CD14-positive monocyte (primary cell): ENCODE measurements at regions not wholly inside any gene's neighbourhood (a gene's known extent, or its start where the extent isn't known, plus 50 kb on each side); places are given as distances from the start of the nearest gene placed in this dataset.

Experiments
- DNase-seq, 3 donors: peaks; one replicate each; pipeline ENCODE4 v3.0.0-alpha.2; 2011 to 2022
- H2AFZ ChIP-seq: 2 replicates; pipeline ENCODE4 v1.6.0; 2012; ENCODE audit warnings: mild to moderate bottlenecking, low read depth, low read length, inconsistent platforms; ENCODE audit not compliant: insufficient read depth, poor library complexity, severe bottlenecking
- H3K27ac ChIP-seq, 2 donors: 1 replicate in 1 of 2; 2 replicates in 1 of 2; pipeline ENCODE4 v1.5.1; 2012 to 2013; ENCODE audit warnings: low read length in 2 of 2, control low read depth in 1 of 2, inconsistent platforms in 1 of 2, low read depth in 1 of 2, mild to moderate bottlenecking in 1 of 2
- H3K27me3 ChIP-seq, 2 donors: one replicate each; pipeline versions ENCODE4 v1.6.0 to v1.6.1; 2011 to 2013; ENCODE audit warnings: low read length in 2 of 2; ENCODE audit not compliant: control insufficient read depth in 2 of 2, insufficient read depth in 2 of 2
- H3K36me3 ChIP-seq, 2 donors: replicated peaks in 1 of 2; 1 replicate in 1 of 2; 2 replicates in 1 of 2; pipeline versions ENCODE4 v1.5.1 to v1.6.1; 2012 to 2013; ENCODE audit warnings: low read length in 2 of 2, control low read depth in 1 of 2, inconsistent platforms in 1 of 2, mild to moderate bottlenecking in 1 of 2; ENCODE audit not compliant: insufficient read depth in 2 of 2, control insufficient read depth in 1 of 2
- H3K4me1 ChIP-seq, 2 donors: 1 replicate in 1 of 2; 2 replicates in 1 of 2; pipeline versions ENCODE4 v1.5.1 to v1.6.1; 2012 to 2013; ENCODE audit warnings: low read length in 2 of 2, control low read depth in 1 of 2, inconsistent platforms in 1 of 2, mild to moderate bottlenecking in 1 of 2, moderate library complexity in 1 of 2; ENCODE audit not compliant: insufficient read depth in 2 of 2, control insufficient read depth in 1 of 2
- H3K4me2 ChIP-seq: replicated peaks from 2 replicates; pipeline ENCODE3; 2012; ENCODE audit warnings: low read length, moderate library complexity, mild to moderate bottlenecking; ENCODE audit not compliant: poor library complexity, severe bottlenecking; ENCODE audit errors: extremely low read depth
- H3K4me3 ChIP-seq, 3 experiments: fragments of 200-600 bp in 1 of 3; sonication (generic) in 1 of 3; replicated peaks in 1 of 3; 1 replicate in 2 of 3; 2 replicates in 1 of 3; pipeline ENCODE4 v1.5.1; 2011 to 2013; ENCODE audit warnings: low read length in 3 of 3, mild to moderate bottlenecking in 3 of 3, control low read depth in 2 of 3, low read depth in 2 of 3, inconsistent platforms in 1 of 3, moderate library complexity in 1 of 3
- H3K79me2 ChIP-seq: 2 replicates; pipeline ENCODE4 v1.6.0; 2012; ENCODE audit warnings: mild to moderate bottlenecking, control low read depth, inconsistent platforms, low read length, moderate library complexity; ENCODE audit not compliant: insufficient read depth
- H3K9ac ChIP-seq: 2 replicates; pipeline ENCODE4 v1.6.0; 2017; ENCODE audit warnings: low read length, mild to moderate bottlenecking; ENCODE audit not compliant: insufficient read depth, poor library complexity, severe bottlenecking
- H3K9me3 ChIP-seq, 2 donors: replicated peaks in 1 of 2; 1 replicate in 1 of 2; 2 replicates in 1 of 2; pipeline versions ENCODE4 v1.5.1 to v1.6.1; 2012 to 2013; ENCODE audit warnings: low read length in 2 of 2, control low read depth in 1 of 2; ENCODE audit not compliant: control insufficient read depth in 1 of 2, insufficient read depth in 1 of 2
- H4K20me1 ChIP-seq: 2 replicates; pipeline ENCODE4 v1.6.0; 2012; ENCODE audit warnings: mild to moderate bottlenecking, low read length, control low read depth, moderate library complexity; ENCODE audit not compliant: insufficient read depth
- H3K27ac Mint-ChIP-seq, 7 donors: one replicate each; pipeline ENCODE4 v1.8.0; 2020; ENCODE audit warnings: mild to moderate bottlenecking in 7 of 7, mixed read lengths in 7 of 7, moderate library complexity in 6 of 7, inconsistent platforms in 2 of 7
- H3K27me3 Mint-ChIP-seq, 3 donors: one replicate each; pipeline ENCODE4 v1.8.0; 2021 to 2022; ENCODE audit warnings: low read depth in 3 of 3, mild to moderate bottlenecking in 3 of 3, mixed read lengths in 3 of 3, moderate library complexity in 3 of 3, inconsistent platforms in 1 of 3
- H3K36me3 Mint-ChIP-seq, 2 donors: one replicate each; pipeline ENCODE4 v1.8.0; 2020; ENCODE audit warnings: mixed read lengths in 2 of 2, inconsistent platforms in 1 of 2, mild to moderate bottlenecking in 1 of 2
- H3K4me1 Mint-ChIP-seq: one replicate; pipeline ENCODE4 v1.8.0; 2020; ENCODE audit warnings: mild to moderate bottlenecking, mixed read lengths
- H3K4me3 Mint-ChIP-seq, 2 donors: one replicate each; pipeline ENCODE4 v1.8.0; 2020; ENCODE audit warnings: mild to moderate bottlenecking in 2 of 2, mixed read lengths in 2 of 2, moderate library complexity in 1 of 2
- H3K9me3 Mint-ChIP-seq, 7 donors: one replicate each; pipeline ENCODE4 v1.8.0; 2020 to 2022; ENCODE audit warnings: mixed read lengths in 7 of 7, mild to moderate bottlenecking in 6 of 7, moderate library complexity in 6 of 7, inconsistent platforms in 2 of 7
- WGBS: methylation state at CpG from one replicate; pipeline ENCODE4 v1.1.5; 2013; ENCODE audit warnings: missing lambda C conversion rate; ENCODE audit not compliant: insufficient coverage; 5-methylcytosine and 5-hydroxymethylcytosine counted together
- intact Hi-C, 2 donors: fragments of 100-400 bp; cut with micrococcal nuclease; formaldehyde crosslinking; loops; one replicate each; pipeline versions ENCODE4 v1.15.0 to v1.15.1; 2023
- TF ChIP-seq, protein P1 (sequence below): fragments of 200-600 bp; IDR thresholded peaks from one replicate; pipeline ENCODE4 v1.8.0; 2022; ENCODE audit warnings: antibody characterized with exemption, mild to moderate bottlenecking

DNA sequence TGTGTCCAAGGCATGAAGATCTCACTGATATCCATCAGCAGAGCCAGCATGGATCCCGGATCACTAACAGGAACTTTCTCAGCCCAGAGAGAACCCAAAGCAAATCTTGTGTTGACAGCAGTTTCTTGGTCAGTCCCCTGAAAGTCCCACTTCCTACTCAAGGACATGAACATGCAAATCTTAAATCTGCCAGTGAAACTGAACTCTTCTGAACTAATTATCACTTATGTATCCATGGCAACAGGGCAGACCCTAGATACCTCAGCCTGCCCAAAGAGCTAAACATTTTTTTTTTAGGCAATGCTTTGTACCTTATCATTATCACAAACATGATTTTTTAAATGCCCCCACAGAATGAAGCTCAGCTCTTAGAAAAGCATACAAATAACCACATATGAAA is 127.8 kb upstream of the DDX18 start:
- no peak overlapping the region for H3K4me3 ChIP-seq
- H3K9ac ChIP-seq = no peak overlapping the region
- intact Hi-C loops = no loop called here
- no peak for DNase-seq
- peaks cover 0 to 7% (median 1%) of the 10 kb centered on the region in 7 donors for H3K9me3 Mint-ChIP-seq
- no peaks in the 10 kb centered on the region for H3K4me1 ChIP-seq
- H3K27ac Mint-ChIP-seq = no peak overlapping the region
- no peaks in the 10 kb centered on the region for H3K79me2 ChIP-seq
- H4K20me1 ChIP-seq = no peaks in the 10 kb centered on the region
- H3K4me1 Mint-ChIP-seq = no peaks in the 10 kb centered on the region
- no peaks in the 10 kb centered on the region for H3K36me3 ChIP-seq
- H3K27ac ChIP-seq = no peak overlapping the region
- peaks cover 0 to 2% (median 0%) of the 10 kb centered on the region in 3 donors for H3K27me3 Mint-ChIP-seq
- H3K36me3 Mint-ChIP-seq = no peaks in the 10 kb centered on the region
- H3K27me3 ChIP-seq = no peaks in the 10 kb centered on the region
- WGBS = no CpG with 5 or more reads among the region's 1 CpG
- no peak overlapping the region for H2AFZ ChIP-seq
- H3K9me3 ChIP-seq = no peaks in the 10 kb centered on the region
- H3K4me2 ChIP-seq = no peak overlapping the region
- TF ChIP-seq, protein P1, sequence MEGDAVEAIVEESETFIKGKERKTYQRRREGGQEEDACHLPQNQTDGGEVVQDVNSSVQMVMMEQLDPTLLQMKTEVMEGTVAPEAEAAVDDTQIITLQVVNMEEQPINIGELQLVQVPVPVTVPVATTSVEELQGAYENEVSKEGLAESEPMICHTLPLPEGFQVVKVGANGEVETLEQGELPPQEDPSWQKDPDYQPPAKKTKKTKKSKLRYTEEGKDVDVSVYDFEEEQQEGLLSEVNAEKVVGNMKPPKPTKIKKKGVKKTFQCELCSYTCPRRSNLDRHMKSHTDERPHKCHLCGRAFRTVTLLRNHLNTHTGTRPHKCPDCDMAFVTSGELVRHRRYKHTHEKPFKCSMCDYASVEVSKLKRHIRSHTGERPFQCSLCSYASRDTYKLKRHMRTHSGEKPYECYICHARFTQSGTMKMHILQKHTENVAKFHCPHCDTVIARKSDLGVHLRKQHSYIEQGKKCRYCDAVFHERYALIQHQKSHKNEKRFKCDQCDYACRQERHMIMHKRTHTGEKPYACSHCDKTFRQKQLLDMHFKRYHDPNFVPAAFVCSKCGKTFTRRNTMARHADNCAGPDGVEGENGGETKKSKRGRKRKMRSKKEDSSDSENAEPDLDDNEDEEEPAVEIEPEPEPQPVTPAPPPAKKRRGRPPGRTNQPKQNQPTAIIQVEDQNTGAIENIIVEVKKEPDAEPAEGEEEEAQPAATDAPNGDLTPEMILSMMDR = no peak
- no peak overlapping the region for H3K4me3 Mint-ChIP-seq

DNA sequence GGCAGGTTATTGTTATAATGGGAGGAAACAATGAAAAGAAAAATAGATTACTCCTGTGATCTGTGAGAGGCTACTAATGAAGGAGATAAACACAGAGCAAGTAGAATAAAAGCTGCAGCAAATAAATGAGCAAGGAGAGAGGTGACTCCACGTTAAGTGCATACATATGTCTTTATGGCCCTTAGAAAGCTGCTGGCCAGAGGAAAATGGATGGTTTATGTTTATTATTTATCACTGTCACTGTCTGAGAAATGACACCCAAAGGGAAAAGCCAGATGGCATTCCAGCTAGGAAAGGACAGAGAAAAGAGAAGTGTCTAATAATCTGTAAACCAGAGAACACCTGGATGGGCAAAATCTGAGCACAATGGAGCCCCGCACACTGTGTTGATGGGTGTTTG is 122.9 kb upstream of the DDX18 start:
- H2AFZ ChIP-seq = no peak overlapping the region
- no peaks in the 10 kb centered on the region for H3K79me2 ChIP-seq
- H3K4me2 ChIP-seq = no peak overlapping the region
- no CpG with 5 or more reads among the region's 2 CpGs for WGBS
- Mint-ChIP-seq H3K9me3 (peaks cover 0 to 6% (median 0%) of the 10 kb centered on the region in 7 donors), H3K4me3 (no peak overlapping the region), H3K27ac (no peak overlapping the region), H3K27me3 (peaks cover 0 to 2% (median 0%) of the 10 kb centered on the region in 3 donors), H3K36me3 (no peaks in the 10 kb centered on the region), H3K4me1 (no peaks in the 10 kb centered on the region)
- no peaks in the 10 kb centered on the region for H4K20me1 ChIP-seq
- intact Hi-C loops = no loop called here
- no peaks in the 10 kb centered on the region for H3K9me3 ChIP-seq
- H3K36me3 ChIP-seq = no peaks in the 10 kb centered on the region
- no peak overlapping the region for H3K27ac ChIP-seq
- DNase-seq = no peak
- no peaks in the 10 kb centered on the region for H3K27me3 ChIP-seq
- H3K4me3 ChIP-seq = no peak overlapping the region
- TF ChIP-seq, protein P1 = no peak
- H3K4me1 ChIP-seq = no peaks in the 10 kb centered on the region
- H3K9ac ChIP-seq = no peak overlapping the region
